T-cell (primary cell): ENCODE measurements at regions not wholly inside any gene's neighbourhood (a gene's known extent, or its start where the extent isn't known, plus 50 kb on each side); places are given as distances from the start of the nearest gene placed in this dataset.

Experiments used
- ATAC-seq, 4 experiments: fragments of 200-7000 bp in 3 of 4; fragments of 150-1000 bp in 1 of 4; cut with Tn5 transposase; replicated peaks in 1 of 4; 1 replicate in 3 of 4; 2 replicates in 1 of 4; pipeline ENCODE4 v1.10.0; 2021; ENCODE audit warnings: moderate library complexity in 3 of 4, mild to moderate bottlenecking in 2 of 4, moderate number of reproducible peaks in 1 of 4
- CTCF ChIA-PET, 2 donors: fragments of 300-600 bp; sonication (Branson Sonifier 250); formaldehyde crosslinking; loops; one replicate each; lab custom pipeline; 2022; ENCODE audit warnings: antibody characterized with exemption in 2 of 2; lab: Charles Lee
- POLR2A ChIA-PET, 2 donors: fragments of 300-600 bp; sonication (Branson Sonifier 250); formaldehyde crosslinking; loops; one replicate each; lab custom pipeline; 2022; ENCODE audit warnings: antibody characterized with exemption in 2 of 2; lab: Charles Lee
- DNase-seq, 35 experiments: peaks; one replicate each; pipeline versions ENCODE4 v3.0.0 to v3.0.0-alpha.2; 2013 to 2023
- H3K27ac ChIP-seq: one replicate; pipeline ENCODE4 v1.5.1; 2013; ENCODE audit warnings: low read length
- H3K27me3 ChIP-seq, 2 experiments: replicated peaks in 1 of 2; 1 replicate in 1 of 2; 2 replicates in 1 of 2; pipeline versions ENCODE4 v1.6.1 to v1.7.0; 2013; ENCODE audit warnings: low read length in 1 of 2, mixed read lengths in 1 of 2; ENCODE audit not compliant: control insufficient read depth in 2 of 2, insufficient read depth in 2 of 2; ENCODE audit errors: extremely low read depth in 1 of 2
- H3K36me3 ChIP-seq, 2 donors: 1 replicate in 1 of 2; 2 replicates in 1 of 2; pipeline versions ENCODE4 v1.6.1 to v1.7.0; 2013; ENCODE audit warnings: low read length in 1 of 2; ENCODE audit not compliant: control insufficient read depth in 2 of 2, insufficient read depth in 1 of 2; ENCODE audit errors: extremely low read depth in 1 of 2
- H3K4me1 ChIP-seq, 2 experiments: 1 replicate in 1 of 2; 2 replicates in 1 of 2; pipeline versions ENCODE4 v1.6.1 to v1.7.0; 2013; ENCODE audit warnings: low read length in 2 of 2, mixed read lengths in 1 of 2; ENCODE audit not compliant: insufficient read depth in 2 of 2, control insufficient read depth in 1 of 2; ENCODE audit errors: extremely low read depth in 1 of 2
- H3K4me3 ChIP-seq, 2 donors: 1 replicate in 1 of 2; 2 replicates in 1 of 2; pipeline versions ENCODE4 v1.5.1 to v1.7.0; 2013; ENCODE audit warnings: mild to moderate bottlenecking in 2 of 2, low read length in 1 of 2, moderate library complexity in 1 of 2; ENCODE audit not compliant: control insufficient read depth in 1 of 2; ENCODE audit errors: extremely low read depth in 1 of 2
- H3K9me3 ChIP-seq: 2 replicates; pipeline ENCODE4 v1.7.0; 2013
- H3K27ac Mint-ChIP-seq, 2 donors: one replicate each; pipeline ENCODE4 v1.8.0; 2020 to 2021; ENCODE audit warnings: mild to moderate bottlenecking in 2 of 2, mixed read lengths in 2 of 2
- H3K27me3 Mint-ChIP-seq, 2 donors: one replicate each; pipeline ENCODE4 v1.8.0; 2021 to 2022; ENCODE audit warnings: mixed read lengths in 2 of 2
- H3K36me3 Mint-ChIP-seq: one replicate; pipeline ENCODE4 v1.8.0; 2021; ENCODE audit warnings: mixed read lengths
- H3K4me1 Mint-ChIP-seq, 3 donors: one replicate each; pipeline ENCODE4 v1.8.0; 2020 to 2022; ENCODE audit warnings: mixed read lengths in 3 of 3, mild to moderate bottlenecking in 1 of 3
- H3K4me3 Mint-ChIP-seq, 3 donors: one replicate each; pipeline ENCODE4 v1.8.0; 2020 to 2022; ENCODE audit warnings: mild to moderate bottlenecking in 3 of 3, mixed read lengths in 3 of 3, moderate library complexity in 3 of 3
- H3K9me3 Mint-ChIP-seq, 3 donors: one replicate each; pipeline ENCODE4 v1.8.0; 2020 to 2022; ENCODE audit warnings: mixed read lengths in 3 of 3
- WGBS: methylation state at CpG from one replicate; pipeline ENCODE4 v1.1.5; 2013; ENCODE audit warnings: missing lambda C conversion rate; ENCODE audit not compliant: insufficient coverage; 5-methylcytosine and 5-hydroxymethylcytosine counted together

DNA sequence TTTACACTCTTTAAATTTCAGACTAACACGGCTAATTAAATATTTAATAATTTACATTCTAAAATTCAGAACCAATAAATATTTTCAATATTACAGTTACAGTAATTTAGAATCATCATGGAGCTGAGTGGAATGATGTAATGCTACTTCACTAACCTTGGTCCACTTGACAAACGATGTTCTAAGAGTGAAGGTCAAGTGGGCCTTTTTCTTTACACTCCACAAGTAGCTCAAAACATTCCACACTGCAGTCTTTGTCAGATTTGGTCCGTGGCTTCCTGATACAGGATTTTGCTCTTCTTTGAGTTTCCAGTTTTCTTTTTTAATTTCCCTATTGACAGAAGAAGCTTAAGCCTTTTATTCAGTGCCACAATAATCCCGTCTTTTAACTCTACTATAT lies 164.6 kb upstream of the NRIP1 start:
- no peaks in the 10 kb centered on the region for H3K9me3 ChIP-seq
- no CpG with 5 or more reads among the region's 4 CpGs for WGBS
- Mint-ChIP-seq H3K27me3 (no peaks in the 10 kb centered on the region), H3K4me3 (no peak overlapping the region), H3K36me3 (no peaks in the 10 kb centered on the region), H3K27ac (no peak overlapping the region), H3K9me3 (no peaks in the 10 kb centered on the region), H3K4me1 (no peaks in the 10 kb centered on the region)
- no peaks in the 10 kb centered on the region for H3K27me3 ChIP-seq
- no peaks in the 10 kb centered on the region for H3K36me3 ChIP-seq
- POLR2A ChIA-PET, result no interaction called here
- CTCF ChIA-PET, result no interaction called here
- no peak overlapping the region for H3K27ac ChIP-seq
- H3K4me3 ChIP-seq, result no peak overlapping the region
- H3K4me1 ChIP-seq, result no peaks in the 10 kb centered on the region
- no peak for ATAC-seq
- no peak for DNase-seq

GRCh38 chr21:15233611-15234010 lies 168.8 kb upstream of the NRIP1 start:
- H3K4me1 ChIP-seq, result no peaks in the 10 kb centered on the region
- H3K9me3 ChIP-seq, result no peaks in the 10 kb centered on the region
- WGBS, result no CpG with 5 or more reads among the region's 1 CpG
- H3K36me3 ChIP-seq, result no peaks in the 10 kb centered on the region
- no peak for DNase-seq
- Mint-ChIP-seq H3K27me3 (no peaks in the 10 kb centered on the region), H3K9me3 (no peaks in the 10 kb centered on the region), H3K27ac (no peak overlapping the region), H3K4me1 (no peaks in the 10 kb centered on the region), H3K4me3 (no peak overlapping the region), H3K36me3 (no peaks in the 10 kb centered on the region)
- ChIA-PET CTCF (no interaction called here), POLR2A (no interaction called here)
- no peak for ATAC-seq
- H3K4me3 ChIP-seq, result no peak overlapping the region
- H3K27ac ChIP-seq, result no peak overlapping the region
- H3K27me3 ChIP-seq, result no peaks in the 10 kb centered on the region

DNA sequence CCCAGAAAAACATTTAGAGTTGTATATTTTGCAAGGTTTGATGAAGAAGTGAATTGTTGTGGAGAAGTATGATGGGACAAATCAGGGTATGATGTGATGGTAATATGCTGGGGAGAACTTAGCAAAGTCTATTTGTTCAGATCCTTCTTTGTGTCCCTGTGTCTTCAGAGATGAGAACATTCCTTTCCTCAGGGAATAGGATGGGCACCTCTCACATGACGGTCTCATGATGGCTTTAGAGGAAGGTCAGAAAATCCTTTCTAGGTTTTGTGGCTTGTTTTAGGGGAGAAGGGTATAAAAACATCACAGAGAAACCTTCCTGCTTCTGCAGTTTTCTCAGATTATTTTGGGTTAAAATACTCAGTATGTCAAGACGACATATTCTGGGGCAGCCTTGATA lies 171.3 kb upstream of the NRIP1 start:
- no peaks in the 10 kb centered on the region for H3K9me3 Mint-ChIP-seq
- DNase-seq (no peak), ATAC-seq (no peak)
- WGBS, result 67% methylated on average over 1 of the region's 2 CpGs
- no peaks in the 10 kb centered on the region for H3K4me1 Mint-ChIP-seq
- H3K4me3 ChIP-seq, result no peak overlapping the region
- POLR2A ChIA-PET, result no interaction called here
- H3K9me3 ChIP-seq, result no peaks in the 10 kb centered on the region
- H3K36me3 ChIP-seq, result no peaks in the 10 kb centered on the region
- no peaks in the 10 kb centered on the region for H3K27me3 Mint-ChIP-seq
- no peak overlapping the region for H3K27ac Mint-ChIP-seq
- H3K4me1 ChIP-seq, result no peaks in the 10 kb centered on the region
- CTCF ChIA-PET, result no interaction called here
- no peaks in the 10 kb centered on the region for H3K27me3 ChIP-seq
- no peak overlapping the region for H3K27ac ChIP-seq
- H3K36me3 Mint-ChIP-seq, result no peaks in the 10 kb centered on the region
- no peak overlapping the region for H3K4me3 Mint-ChIP-seq

GRCh38 chr21:15240848-15241247 lies 176.0 kb upstream of the NRIP1 start:
- Mint-ChIP-seq H3K9me3 (no peaks in the 10 kb centered on the region), H3K27ac (no peak overlapping the region), H3K4me3 (no peak overlapping the region), H3K36me3 (no peaks in the 10 kb centered on the region), H3K27me3 (no peaks in the 10 kb centered on the region), H3K4me1 (no peaks in the 10 kb centered on the region)
- Histone ChIP-seq H3K4me3 (no peak overlapping the region), H3K9me3 (no peaks in the 10 kb centered on the region), H3K27ac (no peak overlapping the region), H3K36me3 (no peaks in the 10 kb centered on the region), H3K27me3 (no peaks in the 10 kb centered on the region), H3K4me1 (no peaks in the 10 kb centered on the region)
- DNase-seq (no peak), ATAC-seq (no peak)
- ChIA-PET CTCF (no interaction called here), POLR2A (no interaction called here)
- WGBS, result no CpG with 5 or more reads among the region's 2 CpGs

DNA sequence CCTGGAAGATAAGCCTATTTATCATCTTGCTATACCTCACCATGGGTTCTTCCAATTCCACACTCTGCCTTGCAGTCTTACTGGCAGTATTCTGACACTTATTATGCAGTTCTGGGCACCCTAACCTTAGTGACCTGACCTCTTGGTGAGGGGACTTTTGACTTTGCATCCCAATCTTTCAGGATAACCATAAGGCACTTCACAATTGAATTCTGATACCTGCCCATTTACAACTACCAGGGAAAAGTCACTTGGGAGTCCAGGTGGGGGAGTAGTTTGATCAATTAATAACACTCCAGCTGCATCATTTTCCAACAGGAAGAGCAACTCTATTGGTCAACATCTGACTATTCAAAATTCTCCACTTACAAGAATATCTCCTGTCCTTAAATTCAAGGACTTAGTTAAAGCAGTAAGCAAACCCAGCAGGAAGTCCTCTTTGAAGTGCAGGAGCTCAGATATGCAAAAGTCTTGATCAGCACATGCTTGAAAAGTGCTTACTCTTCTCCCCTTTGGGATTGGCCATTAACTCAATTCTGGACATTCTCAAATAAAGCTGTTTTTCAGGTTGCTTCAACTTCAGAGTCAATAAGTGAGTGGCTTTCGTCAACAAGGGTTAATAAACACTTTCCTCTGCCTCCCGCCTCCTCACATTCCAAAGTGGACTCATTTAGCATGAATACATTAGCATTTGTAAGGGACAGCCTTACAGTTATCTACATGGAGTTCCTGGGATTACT lies 177.4 kb upstream of the NRIP1 start:
- POLR2A ChIA-PET, result no interaction called here
- CTCF ChIA-PET, result no interaction called here

GRCh38 chr21:15242906-15243305 lies 178.1 kb upstream of the NRIP1 start:
- Mint-ChIP-seq H3K4me3 (no peak overlapping the region), H3K27me3 (no peaks in the 10 kb centered on the region), H3K27ac (no peak overlapping the region), H3K4me1 (no peaks in the 10 kb centered on the region), H3K36me3 (no peaks in the 10 kb centered on the region), H3K9me3 (no peaks in the 10 kb centered on the region)
- no peak for ATAC-seq
- H3K4me3 ChIP-seq, result no peak overlapping the region
- no peaks in the 10 kb centered on the region for H3K9me3 ChIP-seq
- CTCF ChIA-PET, result interaction anchor here in 1 of 2 donors (1.2 kb wide), 1 partner anchor 9 kb away, joined by 3 read pairs; no protein-coding TSS in a partner anchor
- H3K27ac ChIP-seq, result no peak overlapping the region
- H3K27me3 ChIP-seq, result no peaks in the 10 kb centered on the region
- no peaks in the 10 kb centered on the region for H3K36me3 ChIP-seq
- H3K4me1 ChIP-seq, result no peaks in the 10 kb centered on the region
- no peak for DNase-seq
- POLR2A ChIA-PET, result no interaction called here

More for the DNA sequence above, 177.4 kb upstream of the NRIP1 start:
- DNase-seq (no peak), ATAC-seq (no peak)
- no peak overlapping the region for H3K27ac ChIP-seq
- no peaks in the 10 kb centered on the region for H3K27me3 ChIP-seq
- H3K36me3 ChIP-seq, result no peaks in the 10 kb centered on the region
- Mint-ChIP-seq H3K27ac (no peak overlapping the region), H3K4me3 (no peak overlapping the region), H3K9me3 (no peaks in the 10 kb centered on the region), H3K4me1 (no peaks in the 10 kb centered on the region), H3K36me3 (no peaks in the 10 kb centered on the region), H3K27me3 (no peaks in the 10 kb centered on the region)
- no peaks in the 10 kb centered on the region for H3K9me3 ChIP-seq
- H3K4me1 ChIP-seq, result no peaks in the 10 kb centered on the region
- no peak overlapping the region for H3K4me3 ChIP-seq
- no CpG with 5 or more reads among the region's 2 CpGs for WGBS

GRCh38 chr21:15243406-15243805 lies 178.6 kb upstream of the NRIP1 start:
- ChIA-PET POLR2A (no interaction called here), CTCF (interaction anchor here in 1 of 2 donors (1.2 kb wide), 1 partner anchor 9 kb away, joined by 3 read pairs; no protein-coding TSS in a partner anchor)
- Mint-ChIP-seq H3K27ac (no peak overlapping the region), H3K4me3 (no peak overlapping the region), H3K27me3 (no peaks in the 10 kb centered on the region), H3K36me3 (no peaks in the 10 kb centered on the region), H3K4me1 (no peaks in the 10 kb centered on the region), H3K9me3 (no peaks in the 10 kb centered on the region)
- no peak for ATAC-seq
- Histone ChIP-seq H3K27me3 (no peaks in the 10 kb centered on the region), H3K9me3 (no peaks in the 10 kb centered on the region), H3K4me1 (no peaks in the 10 kb centered on the region), H3K4me3 (no peak overlapping the region), H3K27ac (no peak overlapping the region), H3K36me3 (no peaks in the 10 kb centered on the region)
- WGBS, result 37% methylated on average over 4 of the region's 6 CpGs
- no peak for DNase-seq
